GM12892 (cell line): ENCODE measurements at regions not wholly inside any gene's neighbourhood (a gene's known extent, or its start where the extent isn't known, plus 50 kb on each side); places are given as distances from the start of the nearest gene placed in this dataset.

ENCODE experiments used
- POLR2A ChIP-seq: IDR thresholded peaks from 2 replicates; pipeline ENCODE4 v1.6.1; 2011; ENCODE audit warnings: low read depth, low read length, control low read depth
- POLR2AphosphoS5 ChIP-seq: IDR thresholded peaks from 2 replicates; pipeline ENCODE4 v1.6.1; 2011; ENCODE audit warnings: low read depth, low read length, control low read depth

DNA sequence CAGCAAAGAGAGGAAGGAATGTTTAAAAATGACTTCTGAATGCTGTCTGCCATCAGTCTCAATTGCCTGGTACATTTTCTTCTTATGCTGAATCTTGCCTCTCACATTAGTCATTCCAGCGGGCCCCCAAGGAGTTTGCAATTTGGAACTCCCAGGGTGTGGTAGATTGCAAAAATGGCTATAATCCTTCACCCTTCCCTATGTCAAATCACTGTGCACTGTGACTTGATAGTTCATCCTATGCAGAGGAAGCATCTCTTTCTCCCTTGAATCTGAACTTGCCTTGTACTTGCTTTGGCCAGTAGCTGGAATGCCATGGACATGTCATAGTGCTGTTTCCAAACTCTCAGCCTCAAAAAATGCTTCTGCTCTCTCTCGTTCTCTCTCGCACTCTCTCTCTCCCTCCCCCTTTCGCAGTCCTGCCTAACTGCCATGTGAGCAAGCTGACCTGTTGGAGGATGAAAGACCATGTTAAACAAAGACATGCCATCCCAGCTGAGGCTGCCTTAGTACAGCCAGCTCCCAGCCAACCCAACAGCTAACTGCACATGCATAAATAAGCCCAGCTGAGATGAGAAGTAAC, 284.0 kb upstream of the TLE4 start:
- TF ChIP-seq POLR2A (no peak), POLR2AphosphoS5 (no peak)
